Ovary (tissue), 7 donors: ENCODE measurements at regions not wholly inside any gene's neighbourhood (a gene's known extent, or its start where the extent isn't known, plus 50 kb on each side); places are given as distances from the start of the nearest gene placed in this dataset.

Experiments used
- DNase-seq, 5 donors: peaks; one replicate each; pipeline ENCODE4 v3.0.0-alpha.2; 2019 to 2020
- H3K27ac ChIP-seq, 2 donors: fragments of 200-600 bp; one replicate each; pipeline versions ENCODE4 v1.5.1 to v1.8.0; 2019 to 2022
- H3K27me3 ChIP-seq: fragments of 200-600 bp; one replicate; pipeline ENCODE4 v1.8.0; 2022
- H3K36me3 ChIP-seq: fragments of 200-600 bp; sonication (generic); one replicate; pipeline ENCODE4 v1.5.1; 2019
- H3K4me1 ChIP-seq: one replicate; pipeline ENCODE4 v1.8.1; 2013; ENCODE audit warnings: mild to moderate bottlenecking, moderate library complexity; ENCODE audit not compliant: insufficient read depth
- H3K4me3 ChIP-seq: fragments of 200-600 bp; sonication (generic); one replicate; pipeline ENCODE4 v1.5.1; 2017
- H3K9me3 ChIP-seq, 2 donors: fragments of 200-600 bp in 1 of 2; sonication (generic) in 1 of 2; one replicate each; pipeline versions ENCODE4 v1.5.1 to v1.8.1; 2013 to 2019; ENCODE audit warnings: mild to moderate bottlenecking in 1 of 2, moderate library complexity in 1 of 2
- EP300 ChIP-seq: sonication (generic); formaldehyde crosslinking; IDR thresholded peaks from one replicate; pipeline ENCODE4 v1.6.1; 2017; ENCODE audit warnings: antibody characterized with exemption
- POLR2A ChIP-seq: fragments of 450-650 bp; IDR thresholded peaks from one replicate; pipeline ENCODE4 v1.6.1; 2017; ENCODE audit warnings: antibody characterized with exemption, mild to moderate bottlenecking, moderate library complexity
- WGBS, 3 donors: extraction: QIAGEN DNeasy Blood & Tissue Kit in 1 of 3; methylation state at CpG; one replicate each; pipeline versions ENCODE4 v1.1.5 to v1.1.7; 2013 to 2017; 5-methylcytosine and 5-hydroxymethylcytosine counted together
- intact Hi-C, 4 donors: fragments of 100-400 bp; cut with DNase I; formaldehyde crosslinking; loops; one replicate each; pipeline versions ENCODE4 v1.11.0 to v1.15.1; 2022 to 2023
- TF ChIP-seq, protein P1 (sequence below), 3 donors: fragments of 450-650 bp in 2 of 3; fragments of 200-600 bp in 1 of 3; IDR thresholded peaks; one replicate each; pipeline versions ENCODE4 v1.5.1 to v1.8.0; 2016 to 2022; ENCODE audit warnings: antibody characterized with exemption in 3 of 3, mild to moderate bottlenecking in 1 of 3
- donor health status: DM: no; HTN: no; CAD: no; lungs with moderate emphysema.
- donor health status: DM: no; HTN: no; CAD: no.
- donor health status: Bipolar disorder and iron deficiency.
- donor health status: DM: no; HTN: no; CAD: no.
- donor health status: DM: yes; HTN: yes; CAD: no.

GRCh38 chr7:109127145-109127544, 557.5 kb downstream of the DNAJB9 start:
- Histone ChIP-seq H3K27ac (no peak overlapping the region), H3K4me3 (no peak overlapping the region), H3K9me3 (no peaks in the 10 kb centered on the region), H3K4me1 (no peaks in the 10 kb centered on the region), H3K36me3 (no peaks in the 10 kb centered on the region), H3K27me3 (no peaks in the 10 kb centered on the region)
- intact Hi-C loops = no loop called here
- TF ChIP-seq, protein P1, sequence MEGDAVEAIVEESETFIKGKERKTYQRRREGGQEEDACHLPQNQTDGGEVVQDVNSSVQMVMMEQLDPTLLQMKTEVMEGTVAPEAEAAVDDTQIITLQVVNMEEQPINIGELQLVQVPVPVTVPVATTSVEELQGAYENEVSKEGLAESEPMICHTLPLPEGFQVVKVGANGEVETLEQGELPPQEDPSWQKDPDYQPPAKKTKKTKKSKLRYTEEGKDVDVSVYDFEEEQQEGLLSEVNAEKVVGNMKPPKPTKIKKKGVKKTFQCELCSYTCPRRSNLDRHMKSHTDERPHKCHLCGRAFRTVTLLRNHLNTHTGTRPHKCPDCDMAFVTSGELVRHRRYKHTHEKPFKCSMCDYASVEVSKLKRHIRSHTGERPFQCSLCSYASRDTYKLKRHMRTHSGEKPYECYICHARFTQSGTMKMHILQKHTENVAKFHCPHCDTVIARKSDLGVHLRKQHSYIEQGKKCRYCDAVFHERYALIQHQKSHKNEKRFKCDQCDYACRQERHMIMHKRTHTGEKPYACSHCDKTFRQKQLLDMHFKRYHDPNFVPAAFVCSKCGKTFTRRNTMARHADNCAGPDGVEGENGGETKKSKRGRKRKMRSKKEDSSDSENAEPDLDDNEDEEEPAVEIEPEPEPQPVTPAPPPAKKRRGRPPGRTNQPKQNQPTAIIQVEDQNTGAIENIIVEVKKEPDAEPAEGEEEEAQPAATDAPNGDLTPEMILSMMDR (IDR thresholded peaks at IDR 0.05) = no peak
- TF ChIP-seq POLR2A = no peak
- no peak for TF ChIP-seq EP300
- DNase-seq = no peak
- WGBS, 3 donors = 54 to 73% (median 60%) methylated on average over 1 of the region's 1 CpG

DNA sequence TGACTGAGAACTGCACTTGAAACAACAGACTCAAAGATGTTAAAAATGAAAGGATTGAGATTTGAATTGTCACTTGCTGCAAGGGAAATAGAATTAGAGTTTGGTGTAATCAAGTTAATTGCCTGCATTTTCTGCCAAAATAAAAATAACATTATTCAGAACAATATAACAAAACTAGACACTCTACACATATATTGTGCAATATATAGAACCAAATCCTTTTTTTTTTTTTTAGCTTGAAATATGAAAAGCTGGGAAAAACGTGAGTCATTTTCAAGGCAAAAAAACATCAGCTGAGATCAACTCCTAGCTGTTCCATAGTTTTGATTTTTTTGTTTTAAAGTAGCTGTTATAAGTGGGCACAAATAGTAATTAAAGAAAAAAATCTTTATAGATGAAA, 561.5 kb downstream of the DNAJB9 start:
- no peak overlapping the region for H3K4me3 ChIP-seq
- no peaks in the 10 kb centered on the region for H3K36me3 ChIP-seq
- H3K9me3 ChIP-seq = no peaks in the 10 kb centered on the region
- WGBS, 3 donors = 30 to 50% (median 43%) methylated on average over 1 of the region's 1 CpG
- H3K27ac ChIP-seq = no peak overlapping the region
- TF ChIP-seq, protein P1 (IDR thresholded peaks at IDR 0.05) = no peak
- TF ChIP-seq EP300 = no peak
- no peak for TF ChIP-seq POLR2A
- intact Hi-C loops = no loop called here
- H3K4me1 ChIP-seq = no peaks in the 10 kb centered on the region
- DNase-seq = no peak
- H3K27me3 ChIP-seq = no peaks in the 10 kb centered on the region

DNA sequence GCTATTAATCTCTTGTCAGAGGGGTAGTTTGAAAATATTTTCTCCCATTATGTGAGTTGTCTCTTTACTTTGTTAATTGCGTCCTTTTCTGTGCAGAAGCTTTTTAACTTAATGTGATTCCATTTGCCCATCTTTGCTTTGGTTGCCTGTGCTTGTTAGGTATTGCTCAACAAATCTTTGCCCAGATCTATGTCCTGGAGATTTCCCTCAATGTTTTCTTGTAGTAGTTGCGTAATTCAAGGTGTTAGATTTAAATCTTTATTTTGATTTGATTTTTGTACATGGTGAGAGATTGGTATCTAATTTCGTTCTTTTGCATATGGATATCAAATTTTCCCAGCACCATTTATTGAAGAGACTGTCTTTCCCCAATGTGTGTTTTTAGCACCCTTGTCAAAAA, 567.2 kb downstream of the DNAJB9 start:
- H3K4me1 ChIP-seq = no peaks in the 10 kb centered on the region
- WGBS, 3 donors = 82 to 92% (median 84%) methylated on average over 3 of the region's 3 CpGs

DNA sequence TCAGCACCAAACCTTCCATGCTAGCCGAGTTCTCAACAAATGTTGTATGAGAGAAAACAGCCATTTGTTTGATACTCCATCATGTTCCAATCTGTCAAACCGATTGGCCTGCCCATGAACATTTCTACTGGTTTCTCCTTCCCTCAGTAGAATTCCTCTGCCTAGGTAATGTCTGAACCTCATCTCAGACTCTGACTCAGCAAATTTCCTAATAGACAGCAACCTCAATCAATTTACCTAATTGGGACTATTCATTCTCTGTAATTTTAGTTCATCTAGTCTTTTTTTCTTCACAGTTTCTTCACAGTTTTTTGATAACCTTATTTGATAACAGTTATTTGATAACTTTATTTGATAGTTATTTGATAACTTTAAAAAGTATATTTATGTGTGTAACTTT, 585.1 kb downstream of the DNAJB9 start:
- no peak for DNase-seq
- WGBS, 3 donors = 45 to 65% (median 50%) methylated on average over 2 of the region's 2 CpGs
- no peak overlapping the region for H3K27ac ChIP-seq
- H3K4me3 ChIP-seq = no peak overlapping the region
- H3K36me3 ChIP-seq = no peaks in the 10 kb centered on the region
- no peaks in the 10 kb centered on the region for H3K9me3 ChIP-seq
- H3K4me1 ChIP-seq = no peaks in the 10 kb centered on the region
- intact Hi-C loops = no loop called here
- no peaks in the 10 kb centered on the region for H3K27me3 ChIP-seq
- no peak for TF ChIP-seq EP300
- TF ChIP-seq, protein P1 (IDR thresholded peaks at IDR 0.05) = no peak
- TF ChIP-seq POLR2A = no peak

More for the DNA sequence above, 567.2 kb downstream of the DNAJB9 start:
- TF ChIP-seq POLR2A = no peak
- no peak for TF ChIP-seq EP300
- TF ChIP-seq, protein P1 (IDR thresholded peaks at IDR 0.05) = no peak
- Histone ChIP-seq H3K27ac (no peak overlapping the region), H3K36me3 (no peaks in the 10 kb centered on the region), H3K9me3 (no peaks in the 10 kb centered on the region), H3K27me3 (no peaks in the 10 kb centered on the region), H3K4me3 (no peak overlapping the region)
- DNase-seq = no peak
- intact Hi-C loops = no loop called here

- TF ChIP-seq, protein P1 (IDR thresholded peaks at IDR 0.05) = no peak
- TF ChIP-seq POLR2A (no peak), EP300 (no peak)
- Histone ChIP-seq H3K27ac (no peak overlapping the region), H3K36me3 (no peaks in the 10 kb centered on the region), H3K4me3 (no peak overlapping the region), H3K27me3 (no peaks in the 10 kb centered on the region), H3K9me3 (no peaks in the 10 kb centered on the region), H3K4me1 (no peaks in the 10 kb centered on the region)
- intact Hi-C loops = no loop called here
- DNase-seq = no peak
- 68 to 87% (median 86%) methylated on average over 3 of the region's 3 CpGs for WGBS, 3 donors
Measured at GRCh38 chr7:109158246-109158645, 588.6 kb downstream of the DNAJB9 start.
